ENCODE measurements at regions not wholly inside any gene's neighbourhood (a gene's known extent, or its start where the extent isn't known, plus 50 kb on each side); places are given as distances from the start of the nearest gene placed in this dataset.

DNA sequence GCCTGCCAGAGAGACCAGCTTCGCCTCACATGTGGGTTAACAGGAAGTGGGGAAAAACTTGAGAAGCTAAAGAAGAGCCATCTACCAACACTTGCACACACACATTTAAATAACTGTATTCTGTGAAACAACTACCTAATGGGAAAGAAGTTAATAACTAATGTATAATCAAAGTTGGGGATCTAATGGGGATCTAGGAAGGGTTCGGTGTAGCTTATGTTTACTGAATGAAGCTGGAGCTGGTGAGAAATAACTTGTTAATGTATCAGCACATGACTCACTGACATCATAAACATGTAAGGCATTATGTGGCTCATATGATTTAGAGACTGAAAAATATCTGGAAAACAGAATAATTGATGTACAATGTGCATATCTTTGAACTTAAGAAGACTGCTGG is 421.3 kb upstream of the NXPH2 start:
- Mint-ChIP-seq H3K4me1 (no peaks in the 10 kb centered on the region), H3K4me3 (no peak overlapping the region), H3K27ac (no peak overlapping the region), H3K36me3 (no peaks in the 10 kb centered on the region), H3K9me3 (peaks cover 13% of the 10 kb centered on the region)
- ATAC-seq (no peak), DNase-seq (ENCODE audit: low spot score in 2 of 2) (no peak)

DNA sequence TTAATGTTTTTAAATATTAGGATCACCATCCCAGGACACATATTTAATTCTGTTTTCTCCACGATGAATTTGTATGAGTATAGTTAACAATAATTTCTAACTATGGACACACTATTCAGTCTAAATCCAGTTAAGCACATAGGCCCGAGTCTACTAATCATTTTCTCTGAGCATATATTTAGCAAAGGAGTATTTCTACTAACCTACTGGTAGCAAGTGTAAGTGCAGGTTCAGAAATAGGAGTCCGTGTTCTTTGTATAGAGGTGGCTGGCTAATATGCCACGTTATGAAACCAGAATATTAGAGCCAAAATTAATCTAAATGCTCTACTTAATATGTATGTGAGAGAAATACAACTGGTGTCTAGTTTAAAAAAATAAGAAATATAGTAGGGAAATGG is 416.6 kb upstream of the NXPH2 start:
- Mint-ChIP-seq H3K4me1 (no peaks in the 10 kb centered on the region), H3K27ac (no peak overlapping the region), H3K36me3 (no peaks in the 10 kb centered on the region), H3K4me3 (no peak overlapping the region), H3K9me3 (peaks cover 18% of the 10 kb centered on the region)
- DNase-seq (ENCODE audit: low spot score in 2 of 2) (no peak), ATAC-seq (no peak)

DNA sequence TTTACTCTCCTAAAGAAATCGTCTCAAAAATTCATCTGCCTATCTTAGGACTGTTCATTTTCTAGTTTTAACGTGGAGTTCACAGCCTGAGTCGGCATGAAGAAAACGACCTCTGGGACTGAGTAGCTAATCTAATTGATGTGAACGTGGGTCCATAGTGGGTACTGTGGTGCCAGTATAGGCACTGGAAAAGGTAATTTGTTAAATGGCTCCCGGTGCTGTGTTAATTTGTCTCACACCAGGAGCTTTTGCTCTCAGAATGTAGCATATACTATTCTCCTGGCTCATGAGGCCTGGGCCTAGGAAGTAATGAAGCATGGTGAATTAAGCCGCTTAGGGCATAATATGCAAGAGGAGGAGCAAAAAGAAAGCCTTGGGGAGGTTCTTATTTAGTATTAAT is 414.4 kb upstream of the NXPH2 start:
- no peak overlapping the region for H3K27ac Mint-ChIP-seq
- no peak overlapping the region for H3K4me3 Mint-ChIP-seq
- ATAC-seq (no peak), DNase-seq (ENCODE audit: low spot score in 2 of 2) (no peak)
- peaks cover 18% of the 10 kb centered on the region for H3K9me3 Mint-ChIP-seq
- no peaks in the 10 kb centered on the region for H3K36me3 Mint-ChIP-seq
- H3K4me1 Mint-ChIP-seq: no peaks in the 10 kb centered on the region

DNA sequence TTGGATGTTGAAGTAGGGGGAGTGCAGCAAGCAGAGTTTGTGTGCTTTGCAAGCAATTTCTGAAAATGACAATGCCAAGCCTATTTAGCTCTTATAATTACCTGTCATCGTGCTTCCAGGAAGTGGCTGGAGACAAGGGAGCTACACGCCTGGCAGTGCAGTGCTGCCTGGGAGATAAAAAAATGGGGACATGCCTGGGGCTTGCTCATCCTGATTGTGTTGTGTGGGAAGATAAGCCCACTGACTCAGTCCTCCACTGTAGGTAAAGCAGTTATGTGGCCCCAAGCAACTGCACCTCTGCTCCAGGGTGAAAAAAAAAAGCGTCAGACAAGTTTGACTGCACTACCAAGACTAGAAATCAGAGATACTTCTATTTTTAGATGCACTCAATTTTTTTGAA is 396.9 kb upstream of the NXPH2 start:
- Mint-ChIP-seq H3K36me3 (no peaks in the 10 kb centered on the region), H3K9me3 (peaks cover 11% of the 10 kb centered on the region), H3K4me1 (no peaks in the 10 kb centered on the region), H3K27ac (no peak overlapping the region), H3K4me3 (no peak overlapping the region)
- no peak for DNase-seq (ENCODE audit: low spot score in 2 of 2)
- no peak for ATAC-seq

DNA sequence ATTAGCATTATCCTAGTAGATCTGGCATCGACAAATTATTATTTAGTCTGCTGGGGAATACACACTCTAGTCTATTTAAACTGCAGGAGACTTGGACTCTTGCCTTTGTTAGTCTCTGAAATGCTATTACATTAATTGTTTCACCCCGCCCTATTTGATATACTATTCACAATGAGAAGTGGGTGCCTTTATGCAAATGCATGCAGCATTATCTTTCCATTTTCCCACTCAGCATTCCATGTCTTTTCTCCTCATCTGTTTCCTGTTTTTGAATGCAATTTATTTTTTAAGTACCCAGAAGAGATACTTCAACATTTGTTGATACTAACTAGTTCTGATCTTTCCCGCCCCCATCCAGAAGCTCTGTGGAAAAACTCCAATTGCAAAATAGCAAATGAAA is 395.3 kb upstream of the NXPH2 start:
- DNase-seq (ENCODE audit: low spot score in 2 of 2): no peak
- no peak for ATAC-seq
- no peak overlapping the region for H3K4me3 Mint-ChIP-seq
- no peaks in the 10 kb centered on the region for H3K36me3 Mint-ChIP-seq
- H3K4me1 Mint-ChIP-seq: no peaks in the 10 kb centered on the region
- peaks cover 9% of the 10 kb centered on the region for H3K9me3 Mint-ChIP-seq
- no peak overlapping the region for H3K27ac Mint-ChIP-seq

DNA sequence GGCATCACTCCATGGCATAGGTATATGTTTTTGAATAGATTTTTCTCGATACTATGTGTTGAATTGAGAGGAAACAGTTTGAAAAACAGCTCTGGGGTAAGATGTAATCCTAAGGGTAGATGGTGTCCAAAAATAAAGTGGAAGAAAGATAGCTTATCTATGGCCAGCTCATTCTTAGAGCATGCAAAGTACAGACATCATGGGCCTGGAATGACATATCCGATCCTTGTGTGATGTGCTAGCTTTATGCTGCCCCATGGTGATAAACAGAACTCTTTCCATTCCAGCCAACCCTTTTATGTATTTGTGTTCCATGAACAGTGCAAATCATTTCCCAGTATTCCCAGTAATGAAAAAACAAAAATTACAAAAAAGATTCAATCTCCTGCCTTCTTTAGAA is 390.2 kb upstream of the NXPH2 start:
- Mint-ChIP-seq H3K4me3 (no peak overlapping the region), H3K9me3 (peaks cover 7% of the 10 kb centered on the region), H3K36me3 (no peaks in the 10 kb centered on the region), H3K4me1 (no peaks in the 10 kb centered on the region), H3K27ac (no peak overlapping the region)
- ATAC-seq: no peak
- DNase-seq (ENCODE audit: low spot score in 2 of 2): no peak

DNA sequence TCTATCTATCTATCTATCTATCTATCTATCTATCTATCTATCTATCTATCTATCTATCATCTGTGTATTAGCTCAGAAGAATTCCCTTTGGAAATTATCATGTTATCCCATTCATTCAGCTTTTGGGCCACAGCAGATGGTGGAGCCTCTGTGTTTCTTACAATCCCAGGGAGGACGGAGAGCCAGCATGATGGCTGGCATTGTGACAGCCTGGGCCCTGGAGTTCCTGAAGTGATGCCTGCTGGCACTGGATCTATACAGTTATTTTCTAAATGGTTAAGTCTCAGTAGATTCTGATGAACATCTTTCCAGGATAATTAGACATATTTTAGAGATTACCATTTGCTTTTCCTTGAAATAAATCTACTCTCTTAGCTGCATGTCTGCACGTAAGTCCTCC is 385.4 kb upstream of the NXPH2 start:
- H3K36me3 Mint-ChIP-seq: no peaks in the 10 kb centered on the region
- H3K9me3 Mint-ChIP-seq: peaks cover 4% of the 10 kb centered on the region
- no peaks in the 10 kb centered on the region for H3K4me1 Mint-ChIP-seq
- H3K4me3 Mint-ChIP-seq: no peak overlapping the region
- ATAC-seq (no peak), DNase-seq (ENCODE audit: low spot score in 2 of 2) (no peak)
- no peak overlapping the region for H3K27ac Mint-ChIP-seq

DNA sequence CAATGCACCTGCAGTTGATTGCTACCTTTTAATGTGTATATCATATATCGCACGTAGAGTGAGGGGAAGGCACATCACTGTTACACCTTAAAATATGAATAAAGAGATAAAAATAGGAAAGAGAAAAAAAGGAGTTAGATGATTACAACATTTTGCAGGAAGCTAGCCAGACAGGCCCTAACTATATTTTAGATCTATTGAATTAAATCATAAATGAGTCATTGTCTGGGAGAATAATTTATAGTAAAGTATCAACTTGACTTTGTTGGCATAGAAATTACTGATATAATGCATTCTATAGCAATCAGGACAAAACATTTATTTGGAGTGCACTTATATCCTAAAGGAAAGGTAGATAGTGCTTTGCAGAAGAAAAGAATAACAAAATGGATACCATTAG is 384.9 kb upstream of the NXPH2 start:
- Mint-ChIP-seq H3K4me1 (no peaks in the 10 kb centered on the region), H3K4me3 (no peak overlapping the region), H3K36me3 (no peaks in the 10 kb centered on the region), H3K27ac (no peak overlapping the region), H3K9me3 (peaks cover 4% of the 10 kb centered on the region)
- ATAC-seq (no peak), DNase-seq (ENCODE audit: low spot score in 2 of 2) (no peak)

DNA sequence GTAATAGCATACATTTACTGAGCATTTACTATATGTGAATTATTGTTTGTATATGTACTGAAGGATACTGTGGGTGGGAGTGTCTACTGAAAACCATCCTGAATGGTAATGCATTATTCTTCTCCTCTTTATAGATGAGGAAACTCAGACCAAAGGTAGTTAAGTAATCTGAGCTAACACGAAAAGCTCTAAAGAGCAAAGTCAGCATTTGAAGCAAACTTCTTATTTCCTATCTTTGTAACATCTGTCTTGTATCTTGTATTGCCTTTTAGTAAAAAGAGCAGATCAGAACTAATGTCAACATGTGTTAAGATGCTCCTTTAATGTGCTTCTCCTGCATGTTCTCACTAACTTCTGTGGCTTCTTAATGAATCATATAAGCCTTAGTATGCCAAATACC is 382.8 kb upstream of the NXPH2 start:
- no peak for DNase-seq (ENCODE audit: low spot score in 2 of 2)
- Mint-ChIP-seq H3K36me3 (no peaks in the 10 kb centered on the region), H3K9me3 (peaks cover 5% of the 10 kb centered on the region), H3K4me1 (no peaks in the 10 kb centered on the region), H3K27ac (no peak overlapping the region), H3K4me3 (no peak overlapping the region)
- no peak for ATAC-seq

DNA sequence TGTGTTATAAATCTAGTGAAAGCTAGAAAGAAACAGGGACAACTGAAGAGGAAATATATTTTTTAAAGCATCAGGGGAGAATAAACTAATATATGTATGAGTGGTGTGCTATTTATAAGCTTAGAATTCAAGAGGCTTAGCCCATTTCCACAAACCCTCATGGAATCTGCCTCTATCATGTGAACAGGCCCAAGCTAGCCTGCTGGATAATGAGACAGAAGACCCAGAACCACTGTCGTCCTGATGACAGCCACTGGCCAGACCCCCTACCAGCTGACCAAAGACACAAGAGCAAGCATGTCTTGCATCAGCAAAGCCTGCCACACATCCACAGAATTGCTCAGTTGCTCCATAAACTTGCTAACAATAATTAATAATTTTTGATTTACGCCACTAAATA is 382.3 kb upstream of the NXPH2 start:
- Mint-ChIP-seq H3K36me3 (no peaks in the 10 kb centered on the region), H3K27ac (no peak overlapping the region), H3K9me3 (peaks cover 5% of the 10 kb centered on the region), H3K4me3 (no peak overlapping the region), H3K4me1 (no peaks in the 10 kb centered on the region)
- ATAC-seq (no peak), DNase-seq (ENCODE audit: low spot score in 2 of 2) (no peak)

DNA sequence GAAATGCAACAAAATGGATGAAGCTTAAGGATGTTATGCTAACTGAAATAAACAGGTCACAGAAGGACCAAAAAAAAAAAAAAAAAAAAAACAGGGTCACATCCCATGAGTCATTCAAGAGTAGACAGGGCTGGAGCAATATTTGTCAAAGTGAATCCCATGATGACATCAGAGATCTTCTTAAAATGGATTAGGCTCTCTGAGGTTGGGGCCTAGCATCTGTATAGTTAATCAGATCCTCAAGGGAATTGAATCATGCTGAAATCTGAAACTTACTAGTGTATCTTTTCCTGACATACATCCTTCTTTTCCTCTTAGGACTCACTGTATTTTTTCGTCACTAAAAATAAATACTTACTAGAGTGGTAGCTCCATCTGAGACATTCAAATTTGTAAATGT is 380.6 kb upstream of the NXPH2 start:
- H3K27ac Mint-ChIP-seq: no peak overlapping the region
- ATAC-seq (no peak), DNase-seq (ENCODE audit: low spot score in 2 of 2) (no peak)
- H3K9me3 Mint-ChIP-seq: peaks cover 8% of the 10 kb centered on the region
- no peak overlapping the region for H3K4me3 Mint-ChIP-seq
- H3K36me3 Mint-ChIP-seq: no peaks in the 10 kb centered on the region
- H3K4me1 Mint-ChIP-seq: no peaks in the 10 kb centered on the region

DNA sequence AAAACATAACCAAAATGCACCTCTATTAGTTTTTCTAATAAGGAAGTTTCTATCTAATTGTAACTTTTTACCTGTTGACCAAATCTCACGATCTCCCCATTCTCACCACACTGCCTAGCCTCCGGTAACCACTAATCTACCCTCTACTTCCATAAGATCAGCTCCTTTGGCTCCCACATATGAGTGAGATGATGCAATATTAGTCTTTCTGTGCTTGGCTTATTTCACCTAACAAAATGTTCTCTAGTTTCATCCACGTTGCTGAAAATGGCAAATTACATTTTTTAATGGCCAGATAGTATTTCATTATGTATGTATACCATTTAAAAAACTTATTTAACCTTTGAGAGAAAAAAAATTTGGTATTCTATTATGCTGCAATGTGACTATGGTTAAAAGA is 379.0 kb upstream of the NXPH2 start:
- no peak overlapping the region for H3K27ac Mint-ChIP-seq
- ATAC-seq (no peak), DNase-seq (ENCODE audit: low spot score in 2 of 2) (no peak)
- H3K36me3 Mint-ChIP-seq: no peaks in the 10 kb centered on the region
- H3K9me3 Mint-ChIP-seq: peaks cover 8% of the 10 kb centered on the region
- H3K4me1 Mint-ChIP-seq: no peaks in the 10 kb centered on the region
- H3K4me3 Mint-ChIP-seq: no peak overlapping the region

DNA sequence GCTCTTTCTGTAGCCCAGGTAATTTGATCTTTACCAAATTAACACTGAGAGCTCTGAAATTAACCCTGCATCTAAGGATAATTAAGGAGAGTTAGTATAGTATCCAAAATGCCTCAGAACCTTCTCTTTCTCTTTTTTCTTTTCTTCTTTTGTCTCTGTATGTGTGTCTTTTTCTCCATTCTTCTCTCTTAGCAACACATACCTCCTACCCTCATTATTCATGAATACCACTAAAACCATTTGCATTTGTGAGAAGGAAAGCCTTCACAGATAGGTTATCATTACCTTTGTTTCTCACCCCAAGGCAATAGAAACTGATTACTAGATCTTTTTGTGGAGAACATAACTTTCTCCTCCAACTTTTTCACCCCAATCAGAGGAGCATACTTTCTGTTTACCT is 376.5 kb upstream of the NXPH2 start:
- DNase-seq (ENCODE audit: low spot score in 2 of 2): no peak
- no peak for ATAC-seq

DNA sequence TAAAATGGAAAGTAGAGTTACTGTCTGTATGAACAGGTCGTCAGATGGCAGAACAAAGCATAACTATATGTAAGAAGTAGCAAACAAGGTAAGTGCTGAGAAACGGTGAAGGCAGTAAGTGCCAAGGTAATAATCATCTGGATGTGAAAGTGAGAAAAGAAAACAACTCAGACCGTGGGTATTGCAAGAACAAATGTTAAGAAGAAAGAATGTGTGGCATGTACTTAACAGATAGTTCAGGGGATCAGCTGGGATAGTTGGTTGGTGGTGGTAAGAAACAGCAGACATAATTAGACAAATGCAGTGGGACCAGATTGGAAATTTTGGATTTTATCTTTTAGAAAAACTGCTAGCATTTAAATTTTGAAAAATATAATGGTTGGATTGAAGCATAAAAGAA is 375.8 kb upstream of the NXPH2 start:
- no peaks in the 10 kb centered on the region for H3K4me1 Mint-ChIP-seq
- no peak for DNase-seq (ENCODE audit: low spot score in 2 of 2)
- no peak overlapping the region for H3K27ac Mint-ChIP-seq
- H3K4me3 Mint-ChIP-seq: no peak overlapping the region
- H3K36me3 Mint-ChIP-seq: no peaks in the 10 kb centered on the region
- ATAC-seq: no peak
- H3K9me3 Mint-ChIP-seq: peaks cover 11% of the 10 kb centered on the region

More for the DNA sequence above, 376.5 kb upstream of the NXPH2 start:
- no peak overlapping the region for H3K4me3 Mint-ChIP-seq
- no peaks in the 10 kb centered on the region for H3K36me3 Mint-ChIP-seq
- H3K27ac Mint-ChIP-seq: no peak overlapping the region
- H3K9me3 Mint-ChIP-seq: peaks cover 9% of the 10 kb centered on the region
- no peaks in the 10 kb centered on the region for H3K4me1 Mint-ChIP-seq

DNA sequence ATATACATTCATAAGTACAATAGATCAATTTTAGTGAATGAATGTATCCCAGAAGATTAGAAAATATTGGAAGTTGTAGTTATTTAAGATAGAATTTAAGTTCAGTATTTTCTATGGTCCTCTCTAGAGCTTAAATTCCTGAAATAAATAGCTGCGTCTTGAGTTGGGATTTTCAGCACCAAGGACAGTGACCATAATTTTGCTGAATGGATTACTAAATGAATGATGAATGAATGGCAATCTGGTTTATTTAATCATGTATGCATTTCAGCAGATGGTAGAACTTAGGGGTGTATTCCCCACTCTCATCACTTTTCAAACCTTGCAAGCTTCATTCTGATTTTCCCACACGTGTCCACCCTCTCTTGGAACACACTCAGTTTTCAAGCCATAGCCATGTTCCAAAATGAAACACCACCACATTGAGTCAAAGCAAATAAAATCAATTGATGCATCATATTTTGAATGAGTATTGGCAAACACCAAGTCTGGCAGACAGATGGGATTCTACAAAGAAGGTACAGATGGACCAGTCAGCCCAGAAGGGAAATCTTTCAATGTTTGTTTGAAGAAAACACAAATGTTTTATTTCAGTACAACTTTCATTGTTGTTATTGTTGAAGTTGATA is 362.2 kb upstream of the NXPH2 start:
- Mint-ChIP-seq H3K9me3 (peaks cover 15% of the 10 kb centered on the region), H3K4me3 (no peak overlapping the region), H3K27ac (no peak overlapping the region), H3K4me1 (no peaks in the 10 kb centered on the region), H3K36me3 (no peaks in the 10 kb centered on the region)
- ATAC-seq (no peak), DNase-seq (ENCODE audit: low spot score in 2 of 2) (no peak)

DNA sequence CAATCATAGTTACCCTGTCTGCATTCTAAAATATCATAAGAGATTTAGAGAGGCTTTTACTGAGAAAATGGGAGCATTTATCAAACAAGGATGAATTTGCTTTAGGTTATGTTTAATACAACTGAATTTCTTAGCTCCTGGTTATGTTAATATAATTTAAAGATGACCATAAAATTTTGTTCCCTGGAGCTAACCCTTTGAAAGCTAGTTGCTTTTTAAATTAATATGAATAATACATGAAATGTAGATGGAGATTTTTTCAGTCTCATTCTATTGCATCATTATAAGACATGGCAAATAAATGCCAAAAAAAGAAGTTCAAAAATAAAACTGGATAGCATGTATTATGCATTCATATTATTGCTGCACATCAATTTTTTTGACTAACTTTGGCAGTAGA is 344.1 kb upstream of the NXPH2 start:
- Mint-ChIP-seq H3K4me3 (no peak overlapping the region), H3K9me3 (peaks cover 18% of the 10 kb centered on the region), H3K36me3 (no peaks in the 10 kb centered on the region), H3K27ac (no peak overlapping the region), H3K4me1 (no peaks in the 10 kb centered on the region)
- ATAC-seq (no peak), DNase-seq (ENCODE audit: low spot score in 2 of 2) (no peak)

DNA sequence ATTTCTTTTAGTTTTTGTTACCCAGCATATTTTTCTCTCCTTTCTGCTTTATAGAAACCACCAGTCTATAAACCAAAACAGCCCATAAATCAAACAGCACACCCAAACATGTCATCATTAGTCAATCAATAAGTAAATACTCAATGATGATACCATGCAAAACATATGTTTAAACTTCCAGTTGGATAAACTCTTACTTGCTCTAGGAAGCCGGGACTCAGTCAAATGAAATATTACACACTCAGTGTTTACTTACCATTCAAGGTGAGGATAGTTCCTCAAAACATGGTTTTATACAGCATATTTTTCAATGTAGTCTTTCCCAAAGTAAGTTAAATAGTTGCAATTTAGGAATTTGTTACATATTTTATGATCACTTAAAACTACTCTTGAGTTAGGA is 343.6 kb upstream of the NXPH2 start:
- Mint-ChIP-seq H3K36me3 (no peaks in the 10 kb centered on the region), H3K4me3 (no peak overlapping the region), H3K4me1 (no peaks in the 10 kb centered on the region), H3K9me3 (peaks cover 18% of the 10 kb centered on the region), H3K27ac (no peak overlapping the region)
- ATAC-seq (no peak), DNase-seq (ENCODE audit: low spot score in 2 of 2) (no peak)
